ENCODE measurements at regions not wholly inside any gene's neighbourhood (a gene's known extent, or its start where the extent isn't known, plus 50 kb on each side); places are given as distances from the start of the nearest gene placed in this dataset.

- no peak overlapping the region for H3K4me3 ChIP-seq (ENCODE audit: low read depth, low read length)
- TF ChIP-seq, protein P1, sequence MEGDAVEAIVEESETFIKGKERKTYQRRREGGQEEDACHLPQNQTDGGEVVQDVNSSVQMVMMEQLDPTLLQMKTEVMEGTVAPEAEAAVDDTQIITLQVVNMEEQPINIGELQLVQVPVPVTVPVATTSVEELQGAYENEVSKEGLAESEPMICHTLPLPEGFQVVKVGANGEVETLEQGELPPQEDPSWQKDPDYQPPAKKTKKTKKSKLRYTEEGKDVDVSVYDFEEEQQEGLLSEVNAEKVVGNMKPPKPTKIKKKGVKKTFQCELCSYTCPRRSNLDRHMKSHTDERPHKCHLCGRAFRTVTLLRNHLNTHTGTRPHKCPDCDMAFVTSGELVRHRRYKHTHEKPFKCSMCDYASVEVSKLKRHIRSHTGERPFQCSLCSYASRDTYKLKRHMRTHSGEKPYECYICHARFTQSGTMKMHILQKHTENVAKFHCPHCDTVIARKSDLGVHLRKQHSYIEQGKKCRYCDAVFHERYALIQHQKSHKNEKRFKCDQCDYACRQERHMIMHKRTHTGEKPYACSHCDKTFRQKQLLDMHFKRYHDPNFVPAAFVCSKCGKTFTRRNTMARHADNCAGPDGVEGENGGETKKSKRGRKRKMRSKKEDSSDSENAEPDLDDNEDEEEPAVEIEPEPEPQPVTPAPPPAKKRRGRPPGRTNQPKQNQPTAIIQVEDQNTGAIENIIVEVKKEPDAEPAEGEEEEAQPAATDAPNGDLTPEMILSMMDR (IDR thresholded peaks at IDR 0.05; ENCODE audit: insufficient read depth, low read depth, low read length), result no peak
- no peak for DNase-seq (ENCODE audit: low read depth)
These were observed 63.0 kb upstream of the TRIM2 start for GRCh38 chr4:153141238-153141637.

DNA sequence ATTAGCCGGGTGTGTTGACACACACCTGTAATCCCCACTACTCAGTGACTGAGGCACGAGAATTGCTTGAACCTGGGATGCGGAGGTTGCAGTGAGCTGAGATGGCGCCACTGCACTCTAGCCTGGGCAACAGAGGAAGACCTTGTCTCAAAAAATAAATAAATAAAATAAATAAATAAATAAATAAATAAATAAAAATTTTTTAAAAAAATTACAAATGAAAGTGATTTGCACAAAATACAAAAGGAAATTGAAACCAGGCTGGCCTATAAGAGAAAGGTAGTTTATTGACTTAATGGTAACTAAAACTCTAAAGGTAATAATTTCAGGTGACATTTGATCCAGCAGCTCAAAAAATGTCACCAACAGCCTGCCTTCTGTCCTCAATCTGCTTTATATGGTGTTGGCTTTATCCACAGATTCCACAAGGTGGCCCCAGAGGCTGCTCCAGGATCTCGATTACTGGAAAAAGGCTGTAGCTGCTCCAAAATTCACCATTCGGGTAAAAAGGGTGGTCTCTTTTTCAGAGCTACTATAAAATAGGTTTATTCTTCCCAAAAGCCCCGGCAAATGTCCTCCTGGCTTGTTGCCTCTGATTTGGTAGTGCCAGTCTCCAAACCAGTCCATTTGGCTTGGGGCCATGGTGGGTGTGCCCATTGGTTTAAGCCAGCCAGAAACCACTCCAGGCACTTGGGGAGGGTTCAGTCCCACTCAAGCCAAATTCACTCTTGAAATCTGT lies 61.4 kb upstream of the TRIM2 start:
- no peak overlapping the region for H3K4me3 ChIP-seq (ENCODE audit: low read depth, low read length)
- TF ChIP-seq, protein P1 (IDR thresholded peaks at IDR 0.05; ENCODE audit: insufficient read depth, low read depth, low read length), result peak; percentile 92
- peak; percentile 79 for DNase-seq (ENCODE audit: low read depth)

DNA sequence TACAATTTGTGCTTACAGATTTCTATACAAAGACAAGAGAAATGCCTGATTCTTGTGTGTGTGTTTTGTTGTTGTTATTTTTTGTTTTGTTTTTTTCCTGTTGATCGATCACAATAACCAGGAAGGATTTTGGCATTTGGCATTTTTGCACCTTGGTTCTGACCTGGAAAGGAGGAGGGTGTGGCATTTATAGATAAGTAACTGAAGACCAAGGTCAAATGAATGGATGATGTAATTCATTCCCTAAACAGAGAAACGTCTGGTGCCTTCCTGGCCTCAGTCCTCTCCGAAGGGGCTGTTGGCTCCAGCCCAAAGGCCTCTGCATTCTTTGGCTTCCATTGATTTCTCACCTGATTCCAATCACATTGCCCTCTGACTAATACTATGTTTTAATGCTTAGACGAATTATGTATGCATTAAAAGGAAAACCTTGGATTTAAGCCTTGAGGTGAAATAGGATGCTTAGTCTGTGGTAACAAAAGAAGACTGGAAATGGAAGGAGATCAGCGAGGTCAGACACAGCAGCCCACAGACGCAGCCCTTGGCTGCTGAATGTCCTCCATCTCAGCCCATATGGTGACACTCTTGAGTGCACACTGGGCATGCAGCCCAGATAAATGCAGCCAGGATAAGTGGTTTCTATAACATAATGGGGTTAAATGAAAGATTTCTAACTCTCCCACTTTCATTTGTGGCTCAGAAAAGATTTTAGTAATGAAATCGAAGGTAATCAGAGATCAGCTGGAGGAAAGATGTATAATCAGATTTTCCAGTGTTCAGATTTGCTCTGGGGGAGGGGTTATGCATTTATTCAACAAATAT lies 60.5 kb upstream of the TRIM2 start:
- TF ChIP-seq, protein P1 (IDR thresholded peaks at IDR 0.05; ENCODE audit: insufficient read depth, low read depth, low read length), result no peak
- DNase-seq (ENCODE audit: low read depth), result peak; percentile 33
- H3K4me3 ChIP-seq (ENCODE audit: low read depth, low read length), result no peak overlapping the region

GRCh38 chr4:153146031-153146430 lies 58.2 kb upstream of the TRIM2 start:
- H3K4me3 ChIP-seq (ENCODE audit: low read depth, low read length), result no peak overlapping the region
- TF ChIP-seq, protein P1 (IDR thresholded peaks at IDR 0.05; ENCODE audit: insufficient read depth, low read depth, low read length), result no peak
- DNase-seq (ENCODE audit: low read depth), result no peak

DNA sequence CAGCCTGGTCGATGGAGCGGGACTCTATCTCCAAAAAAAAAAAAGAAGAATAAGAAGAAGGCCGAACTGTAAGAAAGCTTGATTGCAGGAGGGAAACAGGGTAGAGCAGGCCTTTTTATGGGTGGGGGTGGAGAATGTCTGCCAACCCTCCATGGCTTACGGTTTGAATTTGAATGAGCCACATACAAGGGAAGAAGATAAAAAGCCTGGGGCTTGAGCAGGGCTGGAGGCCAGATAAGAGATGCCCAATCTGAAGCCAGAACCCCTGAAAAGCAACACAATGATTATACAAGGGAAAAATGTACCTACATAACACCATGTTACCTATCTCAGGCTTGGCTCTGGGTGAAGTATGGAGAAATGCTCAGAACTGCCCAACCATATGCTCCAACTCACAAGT lies 57.3 kb upstream of the TRIM2 start:
- H3K4me3 ChIP-seq (ENCODE audit: low read depth, low read length), result no peak overlapping the region
- TF ChIP-seq, protein P1 (IDR thresholded peaks at IDR 0.05; ENCODE audit: insufficient read depth, low read depth, low read length), result no peak
- no peak for DNase-seq (ENCODE audit: low read depth)

GRCh38 chr4:153148791-153149190 lies 55.5 kb upstream of the TRIM2 start:
- DNase-seq (ENCODE audit: low read depth), result no peak
- TF ChIP-seq, protein P1 (IDR thresholded peaks at IDR 0.05; ENCODE audit: insufficient read depth, low read depth, low read length), result no peak
- H3K4me3 ChIP-seq (ENCODE audit: low read depth, low read length), result no peak overlapping the region
